Neural progenitor cell (in vitro differentiated cells): ENCODE measurements at regions not wholly inside any gene's neighbourhood (a gene's known extent, or its start where the extent isn't known, plus 50 kb on each side); places are given as distances from the start of the nearest gene placed in this dataset.

ENCODE experiments used
- DNase-seq: peaks from one replicate; pipeline ENCODE4 v3.0.0-alpha.2; 2016; ENCODE audit warnings: low spot score
- H2AFZ ChIP-seq: fragments of 200-600 bp; sonication (generic); replicated peaks from 2 replicates; pipeline ENCODE4 v1.6.1; 2016; ENCODE audit warnings: antibody characterized with exemption
- H3F3A ChIP-seq: fragments of 200-600 bp; sonication (generic); 2 replicates; pipeline ENCODE4 v1.6.1; 2016; ENCODE audit warnings: antibody characterized with exemption, low read depth
- H3K27ac ChIP-seq: fragments of 200-600 bp; sonication (generic); 2 replicates; pipeline ENCODE4 v1.5.1; 2016; ENCODE audit warnings: mild to moderate bottlenecking
- H3K27me3 ChIP-seq: fragments of 200-600 bp; sonication (generic); 2 replicates; pipeline ENCODE4 v1.6.1; 2016; ENCODE audit warnings: mild to moderate bottlenecking, moderate library complexity
- H3K36me3 ChIP-seq: fragments of 200-600 bp; sonication (generic); 2 replicates; pipeline ENCODE4 v1.5.1; 2016
- H3K4me1 ChIP-seq: fragments of 200-600 bp; sonication (generic); 2 replicates; pipeline ENCODE4 v1.6.1; 2016; ENCODE audit warnings: mixed run types
- H3K4me2 ChIP-seq: fragments of 200-600 bp; sonication (generic); 2 replicates; pipeline ENCODE4 v1.6.1; 2016
- H3K4me3 ChIP-seq: fragments of 200-600 bp; sonication (generic); 2 replicates; pipeline ENCODE4 v1.5.1; 2016
- H3K79me2 ChIP-seq: fragments of 200-600 bp; sonication (generic); 2 replicates; pipeline ENCODE4 v1.6.1; 2016; ENCODE audit warnings: low read depth
- H3K9ac ChIP-seq: fragments of 200-600 bp; sonication (generic); 2 replicates; pipeline ENCODE4 v1.6.1; 2016
- H3K9me3 ChIP-seq: fragments of 200-600 bp; sonication (generic); 2 replicates; pipeline ENCODE4 v1.5.1; 2016; ENCODE audit warnings: low read depth
- H4K20me1 ChIP-seq: fragments of 200-600 bp; sonication (generic); 2 replicates; pipeline ENCODE4 v1.6.1; 2016; ENCODE audit warnings: low read depth
- H3K27ac Mint-ChIP-seq: 3 replicates; pipeline ENCODE4 v1.8.0; 2021; ENCODE audit warnings: mixed read lengths
- H3K27me3 Mint-ChIP-seq: 2 replicates; pipeline ENCODE4 v1.8.0; 2022; ENCODE audit warnings: low read depth, mild to moderate bottlenecking, inconsistent platforms, moderate library complexity, mixed read lengths; ENCODE audit not compliant: insufficient read depth
- H3K36me3 Mint-ChIP-seq: 3 replicates; pipeline ENCODE4 v1.8.0; 2021; ENCODE audit warnings: mixed read lengths
- H3K4me1 Mint-ChIP-seq: 3 replicates; pipeline ENCODE4 v1.8.0; 2021; ENCODE audit warnings: mixed read lengths
- H3K4me3 Mint-ChIP-seq: 3 replicates; pipeline ENCODE4 v1.8.0; 2021; ENCODE audit warnings: mild to moderate bottlenecking, moderate library complexity, mixed read lengths
- H3K9me3 Mint-ChIP-seq: 3 replicates; pipeline ENCODE4 v1.8.0; 2020; ENCODE audit warnings: mixed read lengths
- CTCF ChIP-seq: fragments of 200-600 bp; sonication (generic); IDR thresholded peaks from 2 replicates; pipeline ENCODE4 v1.5.1; 2017; ENCODE audit warnings: antibody characterized with exemption, mild to moderate bottlenecking
- EZH2 ChIP-seq: fragments of 200-600 bp; sonication (generic); IDR thresholded peaks from 2 replicates; pipeline ENCODE4 v1.6.1; 2017; ENCODE audit warnings: antibody characterized with exemption, mild to moderate bottlenecking, moderate library complexity
- EZH2phosphoT487 ChIP-seq: fragments of 200-600 bp; sonication (generic); IDR thresholded peaks from 2 replicates; pipeline ENCODE4 v1.6.1; 2017; ENCODE audit warnings: antibody characterized with exemption

GRCh38 chr11:119782006-119782738 lies 53.2 kb upstream of the NECTIN1 start:
- peak; percentile 42 for DNase-seq
- H3K27me3 ChIP-seq, result no peaks in the 10 kb centered on the region
- no peaks in the 10 kb centered on the region for H3K36me3 ChIP-seq
- TF ChIP-seq EZH2phosphoT487 (no peak), CTCF (no peak), EZH2 (no peak)
- H3F3A ChIP-seq, result no peaks in the 10 kb centered on the region
- no peaks in the 10 kb centered on the region for H3K79me2 ChIP-seq
- no peaks in the 10 kb centered on the region for H3K9me3 ChIP-seq
- H3K4me1 ChIP-seq, result peaks cover 8% of the 10 kb centered on the region
- Mint-ChIP-seq H3K27me3 (peaks cover 11% of the 10 kb centered on the region), H3K9me3 (no peaks in the 10 kb centered on the region), H3K27ac (peak overlapping the region; percentile 90), H3K4me3 (peak overlapping the region; percentile 16), H3K36me3 (no peaks in the 10 kb centered on the region), H3K4me1 (peaks cover 14% of the 10 kb centered on the region)
- H3K27ac ChIP-seq, result no peak overlapping the region
- no peak overlapping the region for H3K4me3 ChIP-seq
- peak overlapping the region; percentile 17 for H2AFZ ChIP-seq
- H4K20me1 ChIP-seq, result no peaks in the 10 kb centered on the region
- no peak overlapping the region for H3K4me2 ChIP-seq
- H3K9ac ChIP-seq, result no peak overlapping the region

DNA sequence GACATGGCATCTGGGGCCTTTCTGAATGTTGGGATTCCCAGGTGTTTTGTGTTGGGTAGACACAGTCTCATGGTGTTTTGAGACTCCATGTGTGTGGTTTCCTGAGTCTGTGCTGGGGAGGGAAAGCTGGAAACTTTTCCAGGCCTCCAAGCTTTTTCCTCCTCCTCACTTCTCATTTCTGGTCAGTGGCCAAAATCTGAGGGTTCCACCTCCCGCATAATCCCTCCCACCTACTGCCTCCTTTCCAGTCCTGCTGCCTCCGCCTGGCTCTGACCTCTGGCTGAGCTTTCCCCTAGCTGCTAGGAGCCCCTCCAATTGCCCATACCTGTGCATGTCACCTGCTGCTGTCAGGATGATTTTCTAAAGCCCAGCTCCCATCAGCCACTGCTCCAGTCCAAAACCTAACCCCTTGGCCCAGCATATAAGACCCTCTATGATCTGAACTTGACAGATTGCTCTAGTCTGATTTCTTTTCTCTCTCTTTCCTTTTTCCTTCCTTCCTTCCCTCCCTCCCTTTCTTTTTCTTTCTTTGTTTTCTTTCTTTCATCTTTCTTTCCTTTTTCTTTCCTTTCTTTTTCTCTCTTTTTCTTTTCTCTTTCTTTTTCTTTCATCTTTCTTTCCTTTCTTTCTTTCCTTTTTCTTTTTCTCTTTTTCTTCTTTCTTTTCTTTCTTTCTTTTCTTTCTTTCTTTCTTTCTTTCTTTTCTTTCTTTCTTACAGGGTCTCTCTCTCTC lies 51.4 kb upstream of the NECTIN1 start:
- Mint-ChIP-seq H3K4me3 (no peak overlapping the region), H3K4me1 (peaks cover 16% of the 10 kb centered on the region), H3K27me3 (peaks cover 14% of the 10 kb centered on the region), H3K27ac (no peak overlapping the region), H3K36me3 (no peaks in the 10 kb centered on the region), H3K9me3 (no peaks in the 10 kb centered on the region)
- no peaks in the 10 kb centered on the region for H3F3A ChIP-seq
- no peak for DNase-seq
- H3K79me2 ChIP-seq, result no peaks in the 10 kb centered on the region
- H4K20me1 ChIP-seq, result no peaks in the 10 kb centered on the region
- no peak overlapping the region for H3K9ac ChIP-seq
- peaks cover 8% of the 10 kb centered on the region for H3K4me1 ChIP-seq
- H3K4me2 ChIP-seq, result no peak overlapping the region
- no peak overlapping the region for H2AFZ ChIP-seq
- H3K36me3 ChIP-seq, result no peaks in the 10 kb centered on the region
- peaks cover 4% of the 10 kb centered on the region for H3K27me3 ChIP-seq
- H3K4me3 ChIP-seq, result no peak overlapping the region
- no peaks in the 10 kb centered on the region for H3K9me3 ChIP-seq
- H3K27ac ChIP-seq, result no peak overlapping the region
- TF ChIP-seq EZH2 (no peak), EZH2phosphoT487 (no peak), CTCF (no peak)

DNA sequence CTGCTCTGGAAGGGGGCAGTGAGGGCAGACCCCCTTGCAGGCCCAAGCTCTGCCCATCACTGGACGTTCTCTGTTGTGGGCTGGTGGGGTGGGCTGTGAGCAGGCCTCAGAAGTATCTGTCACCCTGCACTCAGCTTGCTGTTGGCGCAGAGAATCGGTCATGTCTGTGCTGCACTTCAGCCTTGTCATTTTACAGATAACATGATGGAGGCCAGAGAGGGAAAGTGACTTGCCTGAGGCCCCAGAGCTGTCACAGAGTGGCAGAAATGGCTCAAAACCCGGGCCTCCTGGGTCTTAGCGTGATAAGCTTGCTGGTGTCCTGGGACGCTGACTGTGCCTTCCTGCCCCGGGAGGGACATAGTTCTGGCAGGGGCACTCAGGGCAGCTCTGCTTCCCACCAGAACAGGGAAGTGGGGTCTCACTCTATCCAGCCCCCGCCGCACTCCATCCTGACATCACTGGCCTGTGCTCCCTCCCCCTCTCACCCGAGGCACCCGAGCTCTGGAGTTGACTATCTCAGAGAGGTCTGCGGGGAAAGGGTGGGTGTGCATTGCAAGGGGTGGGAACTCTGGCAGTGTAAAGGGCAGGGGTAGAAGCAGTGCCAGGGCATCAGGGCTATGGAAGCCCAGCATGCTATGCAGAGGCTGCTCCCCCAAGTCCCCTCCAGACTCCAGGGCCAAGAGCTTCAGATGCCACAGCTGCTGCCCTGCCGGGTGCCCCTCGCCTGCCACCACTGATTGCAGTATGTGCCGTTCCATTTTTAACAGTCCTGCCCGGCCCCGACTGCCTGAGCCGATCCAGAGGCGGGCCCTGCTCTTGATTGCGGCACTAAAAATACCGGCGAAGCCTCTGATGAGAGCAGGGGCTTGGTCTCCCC lies 50.4 kb upstream of the NECTIN1 start:
- no peak for DNase-seq
- no peak for TF ChIP-seq EZH2
- TF ChIP-seq EZH2phosphoT487, result no peak
- no peak for TF ChIP-seq CTCF
- H3K4me2 ChIP-seq, result no peak overlapping the region
- no peaks in the 10 kb centered on the region for H3K79me2 ChIP-seq
- H3K4me3 ChIP-seq, result no peak overlapping the region
- H3K9me3 ChIP-seq, result no peaks in the 10 kb centered on the region
- H4K20me1 ChIP-seq, result peaks cover 2% of the 10 kb centered on the region
- Mint-ChIP-seq H3K27me3 (peaks cover 10% of the 10 kb centered on the region), H3K27ac (no peak overlapping the region), H3K4me1 (peaks cover 16% of the 10 kb centered on the region), H3K9me3 (no peaks in the 10 kb centered on the region), H3K36me3 (no peaks in the 10 kb centered on the region), H3K4me3 (no peak overlapping the region)
- H3K36me3 ChIP-seq, result no peaks in the 10 kb centered on the region
- H2AFZ ChIP-seq, result no peak overlapping the region
- no peaks in the 10 kb centered on the region for H3F3A ChIP-seq
- H3K9ac ChIP-seq, result no peak overlapping the region
- H3K4me1 ChIP-seq, result peaks cover 8% of the 10 kb centered on the region
- H3K27ac ChIP-seq, result no peak overlapping the region
- H3K27me3 ChIP-seq, result peaks cover 4% of the 10 kb centered on the region
